ENCODE measurements at regions not wholly inside any gene's neighbourhood (a gene's known extent, or its start where the extent isn't known, plus 50 kb on each side); places are given as distances from the start of the nearest gene placed in this dataset.
"Not testable (repeated sequence)": the region's sequence is repeated elsewhere in the genome, so short reads cannot be mapped to it uniquely, and the experiment has no call there.

GRCh38 chr10:25105743-25106260 is 69.0 kb upstream of the GPR158 start:
- DNase-seq = no peak
- WGBS, 2 donors = 21 to 27% methylated on average over 5 of the region's 5 CpGs
- no peaks in the 10 kb centered on the region for H3K9me3 ChIP-seq

GRCh38 chr10:25107756-25108155 is 67.0 kb upstream of the GPR158 start:
- 72 to 81% methylated on average over 2 of the region's 2 CpGs for WGBS, 2 donors

More at GRCh38 chr10:25105743-25106260, 69.0 kb upstream of the GPR158 start:
- H3K4me3 ChIP-seq = no peak overlapping the region
- intact Hi-C loops (cut with DNase I) = no loop called here
- no peaks in the 10 kb centered on the region for H3K36me3 ChIP-seq
- no peak overlapping the region for H3K27ac ChIP-seq
- no peak for TF ChIP-seq CTCF (IDR thresholded peaks at IDR 0.05)
- TF ChIP-seq POLR2A (IDR thresholded peaks at IDR 0.05) = no peak
- H3K4me1 ChIP-seq = no peaks in the 10 kb centered on the region
- H3K27me3 ChIP-seq = no peaks in the 10 kb centered on the region

GRCh38 chr10:25109896-25110295 is 64.9 kb upstream of the GPR158 start:
- H3K4me3 ChIP-seq; DNase-seq; intact Hi-C loops (cut with DNase I); H3K36me3 ChIP-seq; H3K27ac ChIP-seq; H3K4me1 ChIP-seq; H3K27me3 ChIP-seq; H3K9me3 ChIP-seq: not testable (repeated sequence)
- 75 to 85% methylated on average over 7 of the region's 7 CpGs for WGBS, 2 donors

More at GRCh38 chr10:25107756-25108155, 67.0 kb upstream of the GPR158 start:
- DNase-seq = no peak
- no peaks in the 10 kb centered on the region for H3K36me3 ChIP-seq
- H3K4me3 ChIP-seq = no peak overlapping the region
- TF ChIP-seq POLR2A (IDR thresholded peaks at IDR 0.05) (no peak), CTCF (IDR thresholded peaks at IDR 0.05) (no peak)
- H3K4me1 ChIP-seq = no peaks in the 10 kb centered on the region
- no peaks in the 10 kb centered on the region for H3K27me3 ChIP-seq
- H3K9me3 ChIP-seq = no peaks in the 10 kb centered on the region
- intact Hi-C loops (cut with DNase I) = no loop called here
- H3K27ac ChIP-seq = no peak overlapping the region

GRCh38 chr10:25112016-25112415 is 62.8 kb upstream of the GPR158 start:
- no peaks in the 10 kb centered on the region for H3K36me3 ChIP-seq
- intact Hi-C loops (cut with DNase I) = no loop called here
- H3K4me1 ChIP-seq = peaks cover 0 to 9% (median 4%) of the 10 kb centered on the region in 3 donors
- TF ChIP-seq POLR2A (IDR thresholded peaks at IDR 0.05) = no peak
- no peak for TF ChIP-seq CTCF (IDR thresholded peaks at IDR 0.05)
- H3K4me3 ChIP-seq = no peak overlapping the region
- no peaks in the 10 kb centered on the region for H3K9me3 ChIP-seq
- WGBS, 2 donors = 53 to 63% methylated on average over 3 of the region's 3 CpGs
- no peak overlapping the region for H3K27ac ChIP-seq
- DNase-seq = no peak
- peaks cover 0 to 6% (median 0%) of the 10 kb centered on the region in 4 donors for H3K27me3 ChIP-seq

GRCh38 chr10:25113191-25114035 is 61.4 kb upstream of the GPR158 start:
- TF ChIP-seq POLR2A (IDR thresholded peaks at IDR 0.05) (no peak), CTCF (IDR thresholded peaks at IDR 0.05) (peak; percentile 15 to 65 (median 58))
- Histone ChIP-seq H3K36me3 (no peaks in the 10 kb centered on the region), H3K27me3 (peaks cover 0 to 20% (median 0%) of the 10 kb centered on the region in 4 donors), H3K27ac (no peak overlapping the region), H3K4me1 (peaks cover 0 to 9% (median 4%) of the 10 kb centered on the region in 3 donors), H3K4me3 (no peak overlapping the region), H3K9me3 (no peaks in the 10 kb centered on the region)
- DNase-seq = no peak
- intact Hi-C loops (cut with DNase I) = no loop called here
- WGBS, 2 donors = 15 to 23% methylated on average over 12 to 14 of the region's 14 CpGs

All from esophagus squamous epithelium (tissue), 5 donors.